HL-60/S4 treated with retinoic acid at 250 ng/mL for 4 days and 3 days (cell line): ENCODE measurements at regions not wholly inside any gene's neighbourhood (a gene's known extent, or its start where the extent isn't known, plus 50 kb on each side); places are given as distances from the start of the nearest gene placed in this dataset.

ENCODE experiments used
- in situ Hi-C: fragments of 300-500 bp; cut with MboI; formaldehyde crosslinking; loops from 2 replicates; pipeline ENCODE4 v1.7.0; 2022; ENCODE audit warnings: low sequenced_read_pairs

DNA sequence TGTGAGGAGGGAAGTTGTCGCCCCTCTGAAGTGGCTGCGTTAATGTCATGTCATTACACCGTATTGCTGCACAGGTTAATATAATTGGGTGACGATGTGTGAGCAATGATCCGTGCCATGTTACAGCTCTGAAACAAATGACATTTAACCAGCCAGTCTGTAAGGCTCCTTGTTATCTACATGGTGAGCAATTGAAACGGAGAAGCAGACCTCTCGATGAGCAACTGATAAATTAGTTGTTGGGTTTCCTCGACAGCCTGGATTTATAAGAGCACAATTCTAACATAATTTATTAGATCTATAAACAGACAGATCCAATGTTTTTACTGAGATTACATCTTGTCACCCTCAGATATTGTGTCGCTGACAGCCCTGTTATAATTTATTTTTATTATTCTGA, 49.9 kb upstream of the MAFB start:
- in situ Hi-C loops, result no loop called here

- in situ Hi-C loops, result no loop called here
Measured at GRCh38 chr20:40739841-40740240, 50.8 kb upstream of the MAFB start.

DNA sequence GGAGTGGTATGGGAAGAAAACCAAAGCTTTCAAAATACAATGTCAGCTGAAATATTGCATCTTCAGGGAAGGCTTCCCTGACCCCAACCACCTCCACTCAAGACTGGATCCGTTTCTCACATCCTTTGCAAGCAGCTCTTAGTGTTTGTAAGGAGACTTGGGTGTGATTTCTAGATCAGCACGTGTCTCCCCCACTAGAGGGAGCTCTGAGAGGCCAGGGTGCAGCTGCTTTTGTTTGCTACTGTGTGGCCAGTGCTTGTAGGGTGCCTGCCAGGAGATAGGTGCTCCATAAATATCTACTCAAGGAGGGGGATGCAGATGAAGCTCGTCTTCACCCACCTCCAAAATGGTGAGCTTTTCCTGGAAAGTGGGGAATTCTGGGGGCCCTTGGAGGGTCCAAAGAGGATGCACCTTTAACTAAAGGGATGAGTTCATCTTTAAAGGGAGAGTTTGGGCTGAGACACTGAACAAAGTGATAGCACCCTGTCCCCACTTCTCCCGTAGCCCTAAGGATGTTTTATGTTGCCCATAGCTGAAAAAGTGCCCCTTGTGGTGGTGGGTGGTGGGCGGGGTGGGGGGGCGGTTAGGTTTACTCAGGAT, 52.6 kb upstream of the MAFB start:
- in situ Hi-C loops, result no loop called here

DNA sequence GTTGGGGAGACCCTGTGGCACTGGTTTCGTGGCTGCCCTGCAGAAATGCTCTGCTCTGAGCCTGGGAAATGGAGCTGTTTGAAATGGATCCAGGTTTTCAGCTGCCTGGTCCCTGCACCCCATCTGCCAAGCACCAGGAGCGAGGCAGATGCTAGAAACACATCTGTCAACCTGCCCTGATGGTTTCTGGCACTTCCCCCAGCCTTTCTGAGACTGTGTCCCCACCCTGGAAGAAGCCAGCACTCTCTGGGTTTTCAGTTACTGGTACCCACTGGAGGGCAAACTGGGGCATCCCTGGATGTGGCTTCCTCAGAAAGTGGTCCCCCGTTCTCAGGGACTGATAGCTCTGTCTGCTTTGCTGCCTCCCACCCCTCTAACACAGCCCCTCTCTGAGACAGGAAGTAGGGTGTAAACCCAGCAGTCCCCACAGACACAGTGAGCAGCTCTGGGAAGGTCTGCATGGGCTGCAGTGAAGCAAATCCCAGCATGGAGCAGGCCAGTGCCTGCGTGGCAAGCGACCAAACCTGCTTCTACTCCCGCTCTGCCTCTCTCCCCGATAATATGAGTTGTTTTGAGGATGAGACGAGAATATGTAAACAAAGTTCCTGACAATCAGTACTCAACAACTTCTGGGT, 54.2 kb upstream of the MAFB start:
- in situ Hi-C loops, result no loop called here

- in situ Hi-C loops, result no loop called here
Measured at GRCh38 chr20:40744072-40744817, 55.2 kb upstream of the MAFB start.

DNA sequence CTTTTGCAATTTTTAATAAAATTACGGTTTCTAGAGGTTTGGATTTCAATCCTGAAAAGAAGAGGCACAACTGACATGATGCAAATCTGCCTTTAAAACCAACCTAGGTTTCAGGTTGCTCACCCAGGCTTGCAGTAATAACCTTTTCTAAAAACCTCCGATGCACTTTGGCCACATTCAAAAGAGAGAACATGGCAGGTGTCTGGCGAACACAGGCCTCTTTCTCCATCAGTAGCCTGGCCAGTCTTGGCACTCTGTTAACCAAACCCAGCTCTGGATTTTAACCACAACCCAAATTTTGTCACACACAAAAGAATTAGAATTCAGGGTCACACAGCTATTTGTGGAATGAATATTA, 55.8 kb upstream of the MAFB start:
- in situ Hi-C loops, result no loop called here

- in situ Hi-C loops, result no loop called here
Measured at GRCh38 chr20:40746251-40746650, 57.2 kb upstream of the MAFB start.

- in situ Hi-C loops, result no loop called here
Measured at GRCh38 chr20:40748182-40748581, 59.1 kb upstream of the MAFB start.

- in situ Hi-C loops, result no loop called here
Measured at GRCh38 chr20:40749985-40750506, 61.0 kb upstream of the MAFB start.

DNA sequence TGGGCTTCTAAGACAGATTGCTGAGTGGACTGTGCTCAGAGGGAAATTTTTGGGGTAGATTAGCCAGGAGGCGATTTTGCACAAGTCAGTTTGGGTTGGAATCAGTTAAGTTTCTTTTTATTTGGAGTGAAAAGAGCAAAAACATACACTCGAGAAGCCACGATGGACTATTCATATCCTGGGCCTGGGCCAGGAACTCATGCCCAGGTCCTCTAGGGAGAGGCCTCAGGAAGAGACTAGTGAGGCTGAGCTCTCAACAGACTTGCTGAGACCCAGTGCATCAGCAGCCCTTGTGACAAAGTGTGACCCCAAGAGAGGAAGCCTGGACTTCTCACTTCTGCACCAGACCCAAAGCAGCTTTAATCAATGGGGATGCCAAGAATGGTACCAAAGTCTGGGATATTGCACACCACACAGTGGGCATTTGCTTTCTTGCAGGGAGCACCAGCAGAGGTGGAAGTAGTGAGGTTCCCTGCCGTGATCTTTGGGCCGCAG, 61.6 kb upstream of the MAFB start:
- in situ Hi-C loops, result no loop called here

DNA sequence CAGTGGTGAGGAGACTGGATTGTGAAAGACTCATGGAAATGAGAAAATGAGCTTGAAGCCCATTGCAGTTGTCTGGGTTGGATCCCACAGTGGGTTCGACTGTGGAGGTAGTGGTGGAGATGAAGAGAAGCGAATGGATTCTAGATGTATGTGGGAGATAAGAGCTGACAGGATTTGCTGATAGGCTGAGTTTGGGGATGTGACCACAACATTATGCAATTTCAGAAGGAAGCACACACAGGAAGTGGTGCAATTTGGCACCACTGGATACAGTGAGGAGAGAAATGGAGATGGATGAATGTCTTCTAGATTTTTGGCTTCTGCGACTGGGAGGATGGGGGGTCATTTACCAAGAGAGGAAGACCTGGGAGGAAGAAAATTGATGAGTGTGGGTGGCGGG, 64.4 kb upstream of the MAFB start:
- in situ Hi-C loops, result no loop called here

GRCh38 chr20:40754339-40754943, 65.4 kb upstream of the MAFB start:
- in situ Hi-C loops, result no loop called here

DNA sequence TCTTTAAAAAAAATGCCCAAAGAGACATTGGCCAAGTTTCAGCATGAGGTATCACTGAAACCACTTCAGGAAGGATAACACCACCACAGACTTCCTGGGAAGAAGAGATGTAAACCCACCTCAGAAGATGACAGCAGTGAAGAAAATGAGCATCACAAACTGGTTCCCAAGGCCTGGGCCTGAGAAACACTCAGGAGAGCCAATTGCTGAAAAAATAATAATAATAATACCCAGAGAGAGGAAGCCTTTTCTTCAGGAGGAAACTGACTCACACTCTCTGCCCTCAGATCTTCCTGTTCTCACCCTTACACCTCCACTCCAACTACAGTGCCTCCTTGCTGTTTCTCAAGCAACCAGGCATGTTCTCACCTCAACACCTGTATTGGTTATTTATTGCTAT, 68.1 kb upstream of the MAFB start:
- in situ Hi-C loops, result no loop called here

GRCh38 chr20:40758790-40759189, 69.8 kb upstream of the MAFB start:
- in situ Hi-C loops, result no loop called here

DNA sequence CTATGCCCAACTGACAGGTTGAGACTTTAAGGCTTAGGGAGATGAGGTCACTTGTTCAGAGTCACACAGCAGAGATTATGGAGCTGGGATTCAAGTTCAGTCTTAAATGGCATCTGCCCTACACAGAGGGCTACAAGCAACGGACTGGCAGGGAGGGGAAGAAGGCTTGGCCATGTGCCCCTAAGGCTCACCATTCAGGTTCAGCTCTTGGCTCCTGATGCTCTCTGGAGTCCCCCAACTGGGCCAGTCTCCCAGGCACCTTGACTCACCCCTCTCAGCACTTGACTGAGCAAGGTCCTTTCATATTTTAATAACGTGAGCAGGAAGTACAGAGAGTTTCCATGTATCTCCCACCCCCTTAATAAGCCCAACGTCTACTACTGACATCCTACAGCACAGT, 71.4 kb upstream of the MAFB start:
- in situ Hi-C loops, result no loop called here

DNA sequence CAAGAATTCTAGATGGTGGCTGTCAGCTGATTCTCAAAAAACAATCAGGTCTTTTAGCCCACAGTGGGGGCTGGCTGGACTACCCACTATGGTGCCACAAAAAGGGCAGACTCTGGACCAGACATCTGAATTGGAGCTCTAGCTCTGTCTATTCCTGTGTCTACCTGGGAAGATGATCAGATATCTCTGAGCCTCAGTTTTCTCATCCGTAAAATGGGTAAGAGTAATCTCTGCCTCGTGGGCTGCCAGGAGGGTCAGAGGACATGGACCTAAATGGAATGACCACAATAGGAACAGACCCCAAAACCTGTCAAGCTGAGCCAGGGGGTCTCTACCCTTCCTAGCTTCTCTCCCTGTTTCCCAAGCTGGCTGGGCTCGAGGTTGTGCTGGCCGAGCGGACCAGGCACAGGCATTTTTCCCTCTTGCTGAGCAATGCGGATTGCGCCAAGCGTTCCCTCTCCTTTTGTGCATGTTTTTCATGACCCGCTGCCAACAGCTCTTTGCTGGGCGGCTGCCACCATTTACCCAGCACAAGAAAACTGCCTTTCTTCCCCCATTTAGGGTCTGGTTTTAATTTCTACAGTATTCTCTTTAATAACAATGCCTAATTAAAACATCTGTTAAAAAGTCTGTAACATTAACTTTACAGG, 74.7 kb upstream of the MAFB start:
- in situ Hi-C loops, result no loop called here

- in situ Hi-C loops, result no loop called here
Measured at GRCh38 chr20:40765814-40766480, 76.9 kb upstream of the MAFB start.

GRCh38 chr20:40766790-40767614, 78.0 kb upstream of the MAFB start:
- in situ Hi-C loops, result no loop called here

DNA sequence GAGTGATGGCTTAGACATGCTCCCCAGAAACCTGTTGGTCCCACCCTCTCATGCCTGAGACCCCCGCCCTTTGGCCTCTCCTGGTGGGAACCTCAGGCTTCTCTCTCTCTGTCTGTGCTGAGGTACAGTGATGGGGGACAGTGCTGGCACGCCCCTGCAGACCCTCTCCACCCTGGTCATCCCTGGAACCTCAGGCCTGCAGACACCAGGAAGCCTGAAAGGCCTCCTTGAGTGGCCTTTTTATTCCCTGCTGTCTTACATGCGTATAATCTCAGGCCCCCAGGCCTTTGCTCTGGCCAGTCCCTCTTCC, 78.5 kb upstream of the MAFB start:
- in situ Hi-C loops, result no loop called here

DNA sequence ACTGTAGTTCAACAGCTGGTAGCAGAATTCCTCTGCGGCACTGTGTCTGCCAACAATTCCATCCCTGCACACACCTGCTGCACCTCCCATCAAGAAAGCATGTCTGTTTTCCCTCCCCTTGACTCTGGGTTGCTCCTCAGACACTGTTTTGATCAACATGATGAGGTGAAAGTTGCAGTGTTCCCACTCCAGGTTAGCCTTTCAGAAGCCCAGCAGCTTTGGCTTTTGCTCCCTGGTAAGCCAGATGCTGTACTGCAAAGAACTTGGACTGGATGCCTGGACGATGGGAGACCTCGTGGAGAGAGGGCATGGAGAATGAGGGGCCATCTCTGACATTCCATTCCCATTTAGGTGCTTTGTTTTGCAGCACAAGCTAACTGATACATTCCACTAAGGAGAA, 79.1 kb upstream of the MAFB start:
- in situ Hi-C loops, result no loop called here
